Vagina (tissue), 2 donors: ENCODE measurements at regions not wholly inside any gene's neighbourhood (a gene's known extent, or its start where the extent isn't known, plus 50 kb on each side); places are given as distances from the start of the nearest gene placed in this dataset.

Source experiments
- CTCF ChIP-seq, 3 experiments: fragments of 450-650 bp in 2 of 3; fragments of 200-600 bp in 1 of 3; sonication (generic) in 1 of 3; IDR thresholded peaks; one replicate each; pipeline ENCODE4 v1.5.1; 2017 to 2019; ENCODE audit warnings: antibody characterized with exemption in 3 of 3, mild to moderate bottlenecking in 2 of 3, moderate library complexity in 2 of 3
- POLR2A ChIP-seq, 2 donors: fragments of 450-650 bp; IDR thresholded peaks; one replicate each; pipeline ENCODE4 v1.6.1; 2017; ENCODE audit warnings: antibody characterized with exemption in 2 of 2, mild to moderate bottlenecking in 2 of 2, moderate library complexity in 2 of 2
- POLR2AphosphoS5 ChIP-seq, 2 donors: sonication (generic); formaldehyde crosslinking; IDR thresholded peaks; one replicate each; pipeline ENCODE4 v1.9.0; 2017; ENCODE audit warnings: antibody characterized with exemption in 2 of 2, mild to moderate bottlenecking in 2 of 2, low read depth in 1 of 2; ENCODE audit not compliant: insufficient read depth in 1 of 2

GRCh38 chr12:131314524-131315090, 360.9 kb downstream of the ADGRD1 start:
- TF ChIP-seq POLR2A (IDR thresholded peaks at IDR 0.05), result no peak
- no peak for TF ChIP-seq CTCF (IDR thresholded peaks at IDR 0.05)
- TF ChIP-seq POLR2AphosphoS5 (IDR thresholded peaks at IDR 0.05; ENCODE audit: insufficient read depth in 1 of 2, low read depth in 1 of 2), result no peak
